AG08395 (cell line): ENCODE measurements at regions not wholly inside any gene's neighbourhood (a gene's known extent, or its start where the extent isn't known, plus 50 kb on each side); places are given as distances from the start of the nearest gene placed in this dataset.
A peak's percentile ranks its signal among the peaks of the same experiment; 100 is the strongest.

ENCODE experiments used
- DNase-seq: peaks from one replicate; pipeline ENCODE4 v3.0.0; 2012; ENCODE audit warnings: mixed read lengths, low spot score

DNA sequence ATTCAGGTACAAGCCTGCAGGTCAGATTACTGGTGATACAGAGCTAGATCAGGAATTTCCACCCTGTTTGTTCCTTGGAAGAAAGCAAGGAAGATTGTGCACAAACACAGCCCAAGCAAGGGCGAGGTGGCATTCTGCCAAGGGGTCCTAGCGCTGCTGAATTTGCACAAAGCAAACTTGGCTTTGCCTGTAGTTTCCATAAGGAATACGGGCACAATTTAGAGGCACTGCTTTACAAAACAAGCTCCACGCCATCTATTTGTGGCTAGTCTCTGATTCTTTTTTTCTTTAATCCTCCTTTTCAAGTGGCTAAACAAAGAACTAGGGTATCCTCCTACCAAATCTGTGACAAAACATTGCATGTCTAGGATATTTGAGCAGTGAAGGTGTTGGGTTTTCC lies 195.5 kb upstream of the ACVR2A start:
- no peak for DNase-seq

- DNase-seq, result no peak
Measured at GRCh38 chr2:147648471-147648870, 196.4 kb upstream of the ACVR2A start.

DNA sequence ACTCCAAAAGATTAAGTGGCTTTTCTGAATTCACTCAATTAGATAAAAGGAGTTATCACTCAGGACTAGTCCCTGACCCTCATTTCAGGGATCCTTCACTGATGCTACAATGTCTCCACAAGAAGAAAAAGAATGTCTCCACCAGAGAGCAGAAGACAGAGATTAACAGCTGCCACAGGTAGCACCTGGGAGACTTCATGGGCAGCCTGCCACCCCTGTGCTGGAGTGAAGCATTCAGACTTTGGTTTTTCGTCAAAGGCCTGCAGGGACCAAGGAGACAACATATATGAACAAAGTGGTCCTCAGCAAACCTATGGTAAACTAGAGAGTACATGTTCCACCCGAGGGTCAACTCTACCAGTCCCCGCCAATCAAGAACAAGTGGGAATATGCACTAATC lies 197.0 kb upstream of the ACVR2A start:
- no peak for DNase-seq

GRCh38 chr2:147646818-147647468 lies 197.9 kb upstream of the ACVR2A start:
- DNase-seq, result no peak

GRCh38 chr2:147644491-147644890 lies 200.3 kb upstream of the ACVR2A start:
- DNase-seq, result no peak

GRCh38 chr2:147642765-147643164 lies 202.1 kb upstream of the ACVR2A start:
- no peak for DNase-seq

- DNase-seq, result no peak
Measured at GRCh38 chr2:147641651-147642050, 203.2 kb upstream of the ACVR2A start.

- DNase-seq, result no peak
Measured at GRCh38 chr2:147639891-147640290, 204.9 kb upstream of the ACVR2A start.

- DNase-seq, result no peak
Measured at GRCh38 chr2:147639386-147639785, 205.4 kb upstream of the ACVR2A start.

DNA sequence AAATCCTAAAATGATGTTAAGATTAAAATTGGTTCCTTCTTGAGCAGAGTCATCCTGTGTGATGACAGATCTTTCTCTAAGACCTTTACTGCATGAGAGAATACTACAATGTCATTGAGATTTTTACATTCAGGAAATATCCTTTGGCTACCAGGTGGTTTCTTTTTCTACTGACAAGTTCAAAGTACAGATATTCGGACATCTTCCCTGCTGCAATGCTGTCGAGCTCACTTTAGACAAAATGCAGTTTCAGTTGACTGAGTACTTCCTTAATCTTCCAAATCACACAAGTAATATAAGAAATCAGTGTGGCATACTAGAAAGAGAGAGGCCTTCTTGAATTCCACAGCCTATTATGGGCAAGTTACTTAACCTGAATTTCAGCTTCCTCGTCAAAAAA lies 207.9 kb upstream of the ACVR2A start:
- no peak for DNase-seq

- DNase-seq, result peak; percentile 79
Measured at GRCh38 chr2:147636238-147636882, 208.5 kb upstream of the ACVR2A start.

DNA sequence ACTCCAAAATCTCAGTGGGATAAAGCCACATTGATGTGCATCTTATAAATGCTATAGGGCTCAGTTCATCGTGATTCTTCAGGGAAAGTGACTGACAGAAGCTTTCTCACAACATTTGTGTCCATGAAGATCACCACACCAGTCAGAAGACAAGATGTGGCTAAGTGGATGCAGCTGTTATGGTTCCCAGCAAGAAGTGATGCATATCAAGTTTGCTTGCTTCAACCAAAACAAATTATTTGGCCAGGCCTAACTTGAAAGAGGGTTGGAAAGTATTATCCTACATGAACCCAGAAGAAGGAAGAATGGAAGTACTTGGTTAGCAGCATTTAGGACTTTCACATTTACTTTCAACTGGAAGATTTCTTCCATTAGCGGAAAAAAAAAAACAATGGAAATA lies 210.0 kb upstream of the ACVR2A start:
- no peak for DNase-seq

DNA sequence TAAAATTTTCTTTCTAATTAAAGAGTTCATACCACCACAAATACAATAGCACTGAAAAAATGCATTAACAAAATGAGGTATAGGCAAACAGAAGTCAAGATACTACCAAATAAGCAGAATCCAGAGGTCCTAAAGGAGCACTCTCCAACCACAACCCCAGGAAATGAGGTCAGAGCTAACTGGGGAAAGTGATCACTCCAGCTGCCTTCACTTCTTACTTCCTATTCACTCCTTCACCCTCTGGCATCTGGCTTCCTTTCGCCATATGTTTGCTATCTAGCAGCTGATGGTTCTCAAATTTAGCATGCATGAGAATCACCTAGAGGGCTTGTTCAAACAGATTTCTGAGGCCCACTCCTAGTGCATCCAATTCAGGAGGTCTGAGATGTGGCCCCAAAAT lies 212.6 kb upstream of the ACVR2A start:
- no peak for DNase-seq

DNA sequence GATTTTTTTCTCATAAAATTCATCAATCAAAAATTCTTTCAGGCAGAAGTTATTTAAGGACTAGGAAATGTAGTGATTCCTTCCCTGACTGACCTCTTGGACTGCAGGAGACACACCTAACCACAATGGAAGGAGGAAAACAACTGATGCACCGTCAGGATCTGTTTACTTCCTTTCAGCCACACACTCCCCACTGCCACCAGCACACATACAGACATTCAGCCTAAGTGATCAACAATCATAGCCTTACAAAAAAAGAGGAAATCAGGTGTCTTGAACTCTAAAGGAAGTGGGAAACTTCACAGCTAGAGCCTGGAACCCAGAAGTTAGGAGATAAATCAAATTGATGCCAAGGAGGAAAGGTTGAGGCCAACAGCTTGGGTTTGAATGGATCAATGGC lies 213.5 kb upstream of the ACVR2A start:
- DNase-seq, result no peak

GRCh38 chr2:147630585-147630984 lies 214.2 kb upstream of the ACVR2A start:
- DNase-seq, result no peak

GRCh38 chr2:147628971-147629421 lies 215.8 kb upstream of the ACVR2A start:
- DNase-seq, result no peak

- no peak for DNase-seq
Measured at GRCh38 chr2:147623328-147623727, 221.5 kb upstream of the ACVR2A start.

- DNase-seq, result no peak
Measured at GRCh38 chr2:147621656-147622197, 223.1 kb upstream of the ACVR2A start.

DNA sequence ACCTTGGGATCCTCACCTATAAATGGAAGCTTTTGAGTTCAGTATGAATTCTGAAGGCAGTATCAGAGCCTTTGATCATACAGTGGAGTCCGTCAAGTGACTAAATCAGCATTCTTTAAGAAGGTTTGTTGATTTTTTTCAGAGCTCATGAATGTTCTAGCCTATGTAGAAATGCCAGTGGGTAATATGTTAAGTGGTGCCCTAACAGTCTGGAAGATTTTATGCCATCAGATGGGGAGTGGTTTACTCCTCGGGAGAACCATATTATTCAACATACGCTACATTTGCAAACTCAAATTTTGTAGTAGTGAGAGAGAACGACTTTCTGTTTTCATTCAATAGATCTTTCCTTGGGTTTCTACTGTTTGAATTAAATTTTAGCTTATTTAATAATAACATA lies 225.0 kb upstream of the ACVR2A start:
- DNase-seq, result no peak

- DNase-seq, result no peak
Measured at GRCh38 chr2:147615726-147616125, 229.1 kb upstream of the ACVR2A start.

DNA sequence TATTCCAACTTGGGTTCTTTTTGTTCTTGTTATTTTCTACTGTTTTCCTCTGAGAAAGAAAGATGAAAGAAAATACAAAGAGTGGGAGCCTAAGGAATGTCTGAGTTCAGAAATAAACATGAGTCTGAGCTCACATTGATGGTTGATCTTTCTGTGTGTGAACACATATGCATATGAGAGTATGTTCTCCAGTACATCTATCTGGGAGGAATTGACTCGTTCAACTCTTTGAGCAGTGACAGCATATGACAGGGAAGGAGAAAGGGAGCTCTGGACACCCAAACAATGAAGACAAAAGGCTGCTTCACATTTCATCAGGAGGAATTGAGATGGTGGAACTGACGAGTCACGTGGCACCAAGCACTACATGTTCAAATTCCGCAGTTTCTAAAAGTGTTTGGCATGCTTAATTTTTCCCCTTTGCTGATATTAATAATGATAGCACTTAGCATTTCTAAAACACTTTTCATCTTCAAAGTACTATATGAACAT lies 229.8 kb upstream of the ACVR2A start:
- no peak for DNase-seq

DNA sequence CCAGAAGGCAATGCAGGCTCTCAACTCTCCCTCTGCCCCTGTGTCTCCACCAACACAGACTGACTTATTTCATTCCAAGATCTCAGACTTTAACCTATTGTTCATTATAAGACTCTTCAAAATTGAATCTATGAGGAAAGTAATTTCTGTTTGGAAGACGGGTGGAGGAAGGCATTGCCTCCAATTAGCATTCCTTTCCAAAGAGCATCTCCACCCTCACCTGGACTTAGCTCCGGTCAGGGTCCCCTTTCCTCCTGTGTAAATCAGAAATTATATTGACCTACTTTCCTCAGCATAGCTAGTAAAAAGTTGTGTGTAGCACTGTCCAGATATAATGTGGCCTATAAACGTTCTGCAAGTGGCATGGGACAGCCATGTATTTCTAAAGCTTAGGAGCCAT lies 230.4 kb upstream of the ACVR2A start:
- no peak for DNase-seq

GRCh38 chr2:147610496-147611040 lies 234.3 kb upstream of the ACVR2A start:
- no peak for DNase-seq
